ENCODE measurements at regions not wholly inside any gene's neighbourhood (a gene's known extent, or its start where the extent isn't known, plus 50 kb on each side); places are given as distances from the start of the nearest gene placed in this dataset.
A peak's percentile ranks its signal among the peaks of the same experiment; 100 is the strongest.

DNA sequence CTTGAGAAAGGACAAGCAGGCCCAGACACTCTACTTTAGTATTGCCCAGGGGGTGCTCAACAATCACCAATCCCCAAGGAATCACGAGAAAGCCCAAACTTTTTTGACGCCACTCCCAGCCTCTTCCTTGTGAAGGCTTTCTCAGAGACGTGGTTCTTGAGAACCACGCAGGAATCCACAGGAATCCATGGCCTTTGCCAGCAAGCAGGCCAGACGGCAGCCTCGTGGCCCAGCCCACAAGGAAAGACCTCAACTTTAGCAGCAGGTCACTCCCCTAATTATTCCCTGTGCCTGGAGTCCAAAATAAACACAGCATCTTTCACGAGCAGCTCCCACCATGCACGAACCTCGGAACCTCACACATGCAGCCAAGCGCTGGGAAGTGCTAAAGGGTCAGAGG lies 104.2 kb downstream of the WT1 start:
- no peaks in the 10 kb centered on the region for H3K4me1 ChIP-seq
- H3K36me3 ChIP-seq: no peaks in the 10 kb centered on the region
- no peaks in the 10 kb centered on the region for H3K9me3 ChIP-seq (replicated peaks)
- H3K27ac ChIP-seq: no peak overlapping the region
- DNase-seq: no peak
- no peaks in the 10 kb centered on the region; the same call in 1 of the 2 replicates for H3K27me3 ChIP-seq
- H3K4me3 ChIP-seq: no peak overlapping the region

DNA sequence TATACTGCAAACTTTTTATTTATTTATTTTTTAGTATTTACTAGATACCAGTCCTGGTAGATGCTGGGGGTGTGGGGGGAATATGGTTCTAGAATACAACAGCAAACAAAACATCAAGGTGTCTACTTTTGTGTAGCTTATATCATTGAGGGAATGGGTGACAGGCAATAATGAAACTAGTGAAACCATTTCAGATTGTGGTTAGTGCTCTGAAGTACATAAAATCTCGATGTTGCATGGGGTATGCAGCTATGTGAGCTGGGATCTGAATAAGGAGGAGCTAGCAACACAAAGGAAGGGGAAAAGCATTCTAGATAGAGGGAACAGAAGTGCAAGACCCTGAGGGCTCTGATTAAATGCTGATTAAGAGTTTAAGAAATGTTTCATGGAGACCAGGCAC lies 103.5 kb downstream of the WT1 start:
- DNase-seq: no peak
- no peaks in the 10 kb centered on the region for H3K9me3 ChIP-seq (replicated peaks)
- H3K36me3 ChIP-seq: no peaks in the 10 kb centered on the region
- H3K27me3 ChIP-seq: no peaks in the 10 kb centered on the region; the same call in 1 of the 2 replicates
- no peak overlapping the region for H3K4me3 ChIP-seq
- no peak overlapping the region for H3K27ac ChIP-seq
- no peaks in the 10 kb centered on the region for H3K4me1 ChIP-seq

DNA sequence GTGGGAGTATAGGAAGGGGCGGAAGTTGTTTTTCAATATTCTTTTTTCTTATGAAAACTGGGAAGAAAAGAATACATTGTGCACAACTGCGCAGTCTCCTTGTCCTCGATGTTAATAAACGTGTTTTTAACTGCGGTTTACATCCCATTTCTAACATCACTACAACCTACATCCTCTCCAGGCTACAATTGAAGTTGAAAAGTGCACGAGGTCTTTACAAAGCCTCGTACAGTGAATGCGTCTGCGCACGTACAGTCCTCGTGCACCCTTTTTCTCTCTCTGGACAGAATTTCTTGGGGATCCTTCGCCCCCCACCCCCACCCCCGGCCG lies 102.4 kb downstream of the WT1 start:
- no peaks in the 10 kb centered on the region for H3K9me3 ChIP-seq (replicated peaks)
- H3K4me1 ChIP-seq: no peaks in the 10 kb centered on the region
- H3K27ac ChIP-seq: no peak overlapping the region
- no peak overlapping the region for H3K4me3 ChIP-seq
- no peaks in the 10 kb centered on the region; the same call in 1 of the 2 replicates for H3K27me3 ChIP-seq
- DNase-seq: no peak
- H3K36me3 ChIP-seq: no peaks in the 10 kb centered on the region

DNA sequence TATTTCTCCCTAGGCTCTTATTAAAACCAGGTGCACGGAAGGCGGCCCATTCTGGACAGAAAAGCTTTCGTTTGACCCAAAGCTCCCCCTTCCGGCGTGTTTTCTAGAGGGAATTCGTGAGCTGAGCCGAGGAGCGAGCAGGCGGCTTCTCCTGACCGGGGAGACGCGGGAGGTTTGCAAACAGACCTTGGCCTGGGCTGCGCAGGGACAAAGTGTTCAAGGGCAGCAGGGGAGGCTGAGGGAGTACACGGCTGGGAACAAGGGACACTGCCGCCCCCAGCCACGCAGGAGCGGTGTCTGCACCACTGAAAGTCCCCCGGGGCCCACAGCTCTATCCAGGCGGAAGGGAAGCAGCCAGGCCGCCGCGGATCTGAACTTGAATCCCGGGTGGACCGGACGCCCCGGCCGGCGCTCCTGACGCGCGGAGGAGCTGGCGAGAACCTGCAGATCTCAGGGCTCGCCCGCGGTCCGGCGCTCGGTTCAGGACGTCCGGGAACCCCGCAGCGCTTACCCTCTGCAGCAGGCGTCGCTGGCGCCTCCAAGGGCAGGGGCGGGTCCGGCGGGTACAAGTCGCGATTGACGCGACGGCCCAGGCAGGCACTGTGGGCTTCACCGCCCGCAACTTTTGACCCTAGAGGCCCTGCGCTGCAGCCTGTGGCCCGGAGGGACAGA lies 101.9 kb downstream of the WT1 start:
- no peak overlapping the region for H3K27ac ChIP-seq
- no peaks in the 10 kb centered on the region; the same call in 1 of the 2 replicates for H3K27me3 ChIP-seq
- H3K9me3 ChIP-seq (replicated peaks): no peaks in the 10 kb centered on the region
- no peaks in the 10 kb centered on the region for H3K4me1 ChIP-seq
- no peak for DNase-seq
- no peaks in the 10 kb centered on the region for H3K36me3 ChIP-seq
- H3K4me3 ChIP-seq: no peak overlapping the region

DNA sequence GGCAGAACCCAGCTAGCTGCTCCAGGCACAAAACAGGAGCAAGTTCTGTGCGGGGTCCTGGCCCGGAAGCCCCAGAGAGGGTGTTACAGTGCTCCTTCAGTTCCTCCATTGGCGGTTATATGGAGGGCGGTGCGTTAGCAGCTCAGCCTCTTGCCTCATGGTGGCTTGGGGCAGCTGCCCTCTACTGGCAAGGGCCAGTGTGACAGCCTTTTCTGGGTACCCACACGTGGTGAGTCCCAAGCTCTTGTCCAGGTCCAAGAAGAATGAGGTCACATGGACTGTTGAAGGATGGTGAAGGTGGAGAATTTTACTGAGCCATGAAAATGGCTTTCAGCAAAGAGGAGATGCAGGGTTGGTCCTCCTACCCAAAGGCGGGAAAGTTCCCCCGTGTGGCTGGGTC lies 100.5 kb downstream of the WT1 start:
- DNase-seq: peak in 1 of 2 experiments; percentile 17
- Histone ChIP-seq H3K4me3 (no peak overlapping the region), H3K27ac (no peak overlapping the region), H3K4me1 (no peaks in the 10 kb centered on the region), H3K27me3 (no peaks in the 10 kb centered on the region; the same call in 1 of the 2 replicates), H3K36me3 (no peaks in the 10 kb centered on the region), H3K9me3 (replicated peaks) (no peaks in the 10 kb centered on the region)
